ENCODE measurements at regions not wholly inside any gene's neighbourhood (a gene's known extent, or its start where the extent isn't known, plus 50 kb on each side); places are given as distances from the start of the nearest gene placed in this dataset.

DNA sequence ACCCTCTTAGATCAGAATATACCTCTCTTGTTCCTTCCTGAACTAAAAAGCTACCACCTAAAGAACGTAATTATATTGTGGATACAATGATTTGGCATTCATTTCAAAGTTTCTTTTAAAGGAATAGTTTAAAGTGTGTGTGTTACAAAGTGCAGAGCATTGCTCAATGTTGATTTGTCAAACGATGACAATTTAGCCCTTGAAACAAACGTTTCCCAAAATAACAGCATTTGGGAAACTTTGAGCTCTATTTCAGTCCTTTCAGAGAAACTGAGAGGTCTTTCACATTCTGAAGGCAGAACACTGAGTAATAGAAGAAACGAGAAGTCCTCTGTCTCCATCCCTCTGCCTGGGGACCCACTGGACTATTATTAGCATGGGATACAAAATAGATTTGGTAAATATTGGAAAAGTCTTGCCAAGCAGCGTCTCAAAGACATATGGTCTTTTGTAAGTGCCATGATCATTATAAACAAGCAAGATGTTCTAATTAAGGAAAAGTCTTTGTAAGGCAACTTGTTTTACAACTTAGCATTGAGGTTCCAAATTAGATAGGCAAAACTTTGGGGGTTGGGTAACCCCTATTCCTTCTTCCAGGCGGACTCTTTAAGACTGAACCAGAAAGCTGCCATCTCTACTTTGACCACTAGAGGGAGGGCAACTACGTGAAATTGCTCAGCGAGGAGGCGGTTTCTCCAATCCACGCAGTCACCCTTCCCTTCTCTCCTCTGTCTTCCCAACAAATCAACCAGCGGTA, 208.8 kb downstream of the RNF144B start:
- no peak for TF ChIP-seq ZNF274 (IDR thresholded peaks at IDR 0.05; ENCODE audit: low read depth, low read length)
- no peak for TF ChIP-seq YY1 (IDR thresholded peaks at IDR 0.05; ENCODE audit: insufficient read depth, insufficient read length)
- no peak for TF ChIP-seq SUZ12 (IDR thresholded peaks at IDR 0.05; ENCODE audit: extremely low read depth, insufficient read depth, insufficient read length)

Data from NT2/D1 (cell line).